Uterus (tissue), 3 donors: ENCODE measurements at regions not wholly inside any gene's neighbourhood (a gene's known extent, or its start where the extent isn't known, plus 50 kb on each side); places are given as distances from the start of the nearest gene placed in this dataset.

ENCODE experiments used
- DNase-seq, 2 donors: peaks; one replicate each; pipeline ENCODE4 v3.0.0-alpha.2; 2019 to 2020
- H3K27ac ChIP-seq, 2 donors: fragments of 200-600 bp; sonication (generic); 1 replicate in 1 of 2; 2 replicates in 1 of 2; pipeline ENCODE4 v1.5.1; 2016 to 2018
- H3K27me3 ChIP-seq, 2 donors: fragments of 200-600 bp; sonication (generic); one replicate each; pipeline ENCODE4 v1.5.1; 2018 to 2019; ENCODE audit warnings: control low read depth in 1 of 2
- H3K36me3 ChIP-seq, 2 donors: fragments of 200-600 bp; sonication (generic); one replicate each; pipeline ENCODE4 v1.5.1; 2019; ENCODE audit warnings: control low read depth in 1 of 2
- H3K4me1 ChIP-seq, 2 donors: fragments of 200-600 bp; sonication (generic); one replicate each; pipeline ENCODE4 v1.5.1; 2018 to 2019; ENCODE audit warnings: control low read depth in 1 of 2
- H3K4me3 ChIP-seq, 2 donors: fragments of 200-600 bp; sonication (generic); 1 replicate in 1 of 2; 2 replicates in 1 of 2; pipeline ENCODE4 v1.5.1; 2018 to 2019; ENCODE audit warnings: mild to moderate bottlenecking in 1 of 2
- H3K9me3 ChIP-seq, 2 donors: fragments of 200-600 bp; sonication (generic); one replicate each; pipeline ENCODE4 v1.5.1; 2019; ENCODE audit warnings: control low read depth in 1 of 2
- POLR2A ChIP-seq, 2 donors: fragments of 450-650 bp; IDR thresholded peaks; one replicate each; pipeline ENCODE4 v1.6.1; 2016; ENCODE audit warnings: antibody characterized with exemption in 2 of 2, mild to moderate bottlenecking in 1 of 2, moderate library complexity in 1 of 2
- intact Hi-C: fragments of 100-400 bp; cut with DNase I; formaldehyde crosslinking; loops from one replicate; pipeline ENCODE4 v1.15.1; 2023; ENCODE audit warnings: low total_unique reads
- TF ChIP-seq, protein P1 (sequence below), 4 experiments: fragments of 200-600 bp in 2 of 4; fragments of 450-650 bp in 2 of 4; sonication (generic) in 2 of 4; IDR thresholded peaks; one replicate each; pipeline ENCODE4 v1.5.1; 2016 to 2019; ENCODE audit warnings: antibody characterized with exemption in 4 of 4, mild to moderate bottlenecking in 2 of 4, moderate library complexity in 1 of 4
- donor health status: DM: yes; HTN: yes; CAD: no.

DNA sequence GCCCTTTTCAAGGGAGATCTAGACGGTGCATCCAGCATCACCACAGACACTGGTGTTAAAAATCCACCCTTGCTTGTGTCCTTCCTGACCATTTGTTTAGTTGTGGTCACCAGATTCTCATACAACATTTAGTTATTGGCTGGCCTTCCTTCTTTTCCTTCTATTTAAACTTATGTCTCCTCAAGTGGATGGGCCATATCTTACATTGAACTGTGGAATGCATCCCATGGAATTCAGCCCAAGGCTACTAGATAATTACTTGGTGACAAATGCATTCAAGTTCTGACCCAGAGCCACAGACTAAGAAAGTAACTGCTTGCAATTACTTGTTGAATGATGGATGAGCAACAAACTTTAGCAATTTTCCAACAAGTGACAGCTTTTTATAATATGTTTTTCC lies 198.9 kb upstream of the SSTR4 start:
- Histone ChIP-seq H3K4me3 (no peak overlapping the region), H3K9me3 (no peaks in the 10 kb centered on the region), H3K36me3 (no peaks in the 10 kb centered on the region), H3K4me1 (no peaks in the 10 kb centered on the region), H3K27ac (no peak overlapping the region), H3K27me3 (no peaks in the 10 kb centered on the region)
- intact Hi-C loops = no loop called here
- TF ChIP-seq, protein P1, sequence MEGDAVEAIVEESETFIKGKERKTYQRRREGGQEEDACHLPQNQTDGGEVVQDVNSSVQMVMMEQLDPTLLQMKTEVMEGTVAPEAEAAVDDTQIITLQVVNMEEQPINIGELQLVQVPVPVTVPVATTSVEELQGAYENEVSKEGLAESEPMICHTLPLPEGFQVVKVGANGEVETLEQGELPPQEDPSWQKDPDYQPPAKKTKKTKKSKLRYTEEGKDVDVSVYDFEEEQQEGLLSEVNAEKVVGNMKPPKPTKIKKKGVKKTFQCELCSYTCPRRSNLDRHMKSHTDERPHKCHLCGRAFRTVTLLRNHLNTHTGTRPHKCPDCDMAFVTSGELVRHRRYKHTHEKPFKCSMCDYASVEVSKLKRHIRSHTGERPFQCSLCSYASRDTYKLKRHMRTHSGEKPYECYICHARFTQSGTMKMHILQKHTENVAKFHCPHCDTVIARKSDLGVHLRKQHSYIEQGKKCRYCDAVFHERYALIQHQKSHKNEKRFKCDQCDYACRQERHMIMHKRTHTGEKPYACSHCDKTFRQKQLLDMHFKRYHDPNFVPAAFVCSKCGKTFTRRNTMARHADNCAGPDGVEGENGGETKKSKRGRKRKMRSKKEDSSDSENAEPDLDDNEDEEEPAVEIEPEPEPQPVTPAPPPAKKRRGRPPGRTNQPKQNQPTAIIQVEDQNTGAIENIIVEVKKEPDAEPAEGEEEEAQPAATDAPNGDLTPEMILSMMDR (IDR thresholded peaks at IDR 0.05) = no peak
- no peak for TF ChIP-seq POLR2A (IDR thresholded peaks at IDR 0.05)
- no peak for DNase-seq

DNA sequence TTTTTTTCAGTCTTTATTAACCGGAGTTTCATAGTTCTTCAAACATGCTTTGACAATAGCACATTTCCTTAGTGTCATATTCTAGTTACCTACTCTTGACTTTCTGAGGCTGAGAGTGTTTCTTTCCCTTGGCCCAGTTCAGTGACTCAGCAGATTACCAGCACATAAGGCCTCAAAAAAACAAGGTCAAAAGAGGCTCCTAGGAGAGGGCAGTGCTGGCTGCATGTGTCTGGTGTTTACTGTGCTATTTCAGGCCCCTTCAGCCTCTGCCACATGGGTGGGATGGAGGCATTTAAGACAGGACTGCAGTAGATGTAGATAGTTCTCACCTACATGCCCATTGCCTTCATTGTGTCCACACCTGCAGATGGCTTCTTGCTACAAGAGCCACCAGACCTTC lies 198.2 kb upstream of the SSTR4 start:
- Histone ChIP-seq H3K4me1 (no peaks in the 10 kb centered on the region), H3K36me3 (no peaks in the 10 kb centered on the region), H3K9me3 (no peaks in the 10 kb centered on the region), H3K27ac (no peak overlapping the region), H3K4me3 (no peak overlapping the region), H3K27me3 (no peaks in the 10 kb centered on the region)
- DNase-seq = no peak
- intact Hi-C loops = no loop called here
- TF ChIP-seq POLR2A (IDR thresholded peaks at IDR 0.05) = no peak
- TF ChIP-seq, protein P1 (IDR thresholded peaks at IDR 0.05) = no peak

DNA sequence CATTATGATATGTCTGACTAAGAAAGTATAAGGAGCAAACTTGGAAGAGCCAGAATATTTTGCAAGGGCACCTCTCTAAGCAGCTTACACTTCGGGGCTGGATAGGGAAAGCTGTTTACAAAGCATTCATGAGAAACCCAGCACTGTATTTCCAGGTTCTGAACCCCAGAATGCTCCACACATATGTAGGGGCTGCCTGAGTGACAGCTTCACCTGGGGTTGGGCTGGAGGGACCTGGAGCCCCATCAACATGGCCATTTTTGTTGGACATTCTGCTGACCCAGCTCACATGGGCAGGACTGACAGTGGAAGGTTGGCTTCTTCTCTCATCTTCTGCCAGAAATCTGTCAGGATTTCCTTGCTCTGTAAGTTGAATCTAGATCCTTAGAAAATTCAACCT lies 197.1 kb upstream of the SSTR4 start:
- DNase-seq = no peak
- no peak overlapping the region for H3K27ac ChIP-seq
- TF ChIP-seq, protein P1 (IDR thresholded peaks at IDR 0.05) = no peak
- TF ChIP-seq POLR2A (IDR thresholded peaks at IDR 0.05) = no peak

DNA sequence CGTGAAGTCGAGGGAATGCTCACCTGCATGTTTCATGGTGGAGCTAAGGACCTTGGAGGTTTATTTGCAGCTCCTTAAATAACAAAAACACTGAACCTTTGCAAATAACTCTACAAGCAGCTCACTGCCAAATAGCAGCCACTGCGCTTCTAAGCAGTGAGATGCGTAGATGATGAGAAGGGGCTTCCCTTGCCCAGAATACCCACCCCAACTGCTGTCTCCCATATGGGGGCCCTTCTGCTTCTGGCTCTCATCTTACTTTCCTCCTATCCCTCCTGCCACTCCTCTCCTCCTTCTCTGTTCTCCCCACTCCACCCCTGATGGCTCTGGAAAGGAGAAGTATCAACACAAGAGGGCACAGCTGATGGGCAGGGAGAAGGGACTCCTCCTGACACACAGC lies 193.3 kb upstream of the SSTR4 start:
- DNase-seq = no peak
- intact Hi-C loops = no loop called here
- no peaks in the 10 kb centered on the region for H3K27me3 ChIP-seq
- H3K4me3 ChIP-seq = no peak overlapping the region
- H3K4me1 ChIP-seq = no peaks in the 10 kb centered on the region
- H3K27ac ChIP-seq = no peak overlapping the region
- H3K9me3 ChIP-seq = no peaks in the 10 kb centered on the region
- no peaks in the 10 kb centered on the region for H3K36me3 ChIP-seq
- TF ChIP-seq, protein P1 (IDR thresholded peaks at IDR 0.05) = no peak
- no peak for TF ChIP-seq POLR2A (IDR thresholded peaks at IDR 0.05)

More for the DNA sequence above, 197.1 kb upstream of the SSTR4 start:
- Histone ChIP-seq H3K9me3 (no peaks in the 10 kb centered on the region), H3K36me3 (no peaks in the 10 kb centered on the region), H3K4me3 (no peak overlapping the region), H3K27me3 (no peaks in the 10 kb centered on the region), H3K4me1 (no peaks in the 10 kb centered on the region)
- intact Hi-C loops = no loop called here

DNA sequence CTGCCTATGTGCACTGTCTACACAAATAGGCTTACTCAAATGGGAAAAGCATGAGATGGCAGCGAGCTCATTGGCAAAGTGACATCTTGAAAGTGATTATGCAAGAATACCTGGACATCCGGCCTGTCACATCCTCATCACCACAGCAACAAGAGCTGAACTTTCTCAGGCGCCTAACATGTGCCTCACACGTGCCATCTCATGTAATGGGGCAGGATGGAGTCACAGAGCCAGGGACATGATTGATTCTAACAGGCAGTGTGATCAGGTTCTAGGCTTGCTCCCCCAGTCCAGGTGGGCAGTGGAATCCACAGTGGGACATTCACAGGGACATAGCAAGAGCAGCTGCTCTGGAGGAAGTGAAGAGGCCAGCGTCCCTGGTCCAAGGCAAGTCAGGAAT lies 192.3 kb upstream of the SSTR4 start:
- no peak for DNase-seq
- Histone ChIP-seq H3K27ac (no peak overlapping the region), H3K4me3 (no peak overlapping the region), H3K27me3 (no peaks in the 10 kb centered on the region), H3K9me3 (no peaks in the 10 kb centered on the region), H3K36me3 (no peaks in the 10 kb centered on the region), H3K4me1 (no peaks in the 10 kb centered on the region)
- intact Hi-C loops = no loop called here
- TF ChIP-seq, protein P1 (IDR thresholded peaks at IDR 0.05) = no peak
- TF ChIP-seq POLR2A (IDR thresholded peaks at IDR 0.05) = no peak
